ENCODE measurements at regions not wholly inside any gene's neighbourhood (a gene's known extent, or its start where the extent isn't known, plus 50 kb on each side); places are given as distances from the start of the nearest gene placed in this dataset.
A peak's percentile ranks its signal among the peaks of the same experiment; 100 is the strongest.

- Histone ChIP-seq H3K4me3 (ENCODE audit: control insufficient read depth in 2 of 3, extremely low read depth in 1 of 3, insufficient read depth in 2 of 3, low read depth in 1 of 3, low read length in 3 of 3) (peak overlapping the region; percentile 32 to 70 (median 62)), H3K36me3 (ENCODE audit: control insufficient read depth in 2 of 2, extremely low read depth in 1 of 2, insufficient read depth in 2 of 2, low read length in 2 of 2) (no peaks in the 10 kb centered on the region), H3K79me2 (ENCODE audit: control insufficient read depth, insufficient read depth, low read length) (no peaks in the 10 kb centered on the region), H3K27ac (ENCODE audit: control insufficient read depth, insufficient read depth, low read length) (no peak overlapping the region), H3K4me2 (ENCODE audit: control insufficient read depth, extremely low read depth, insufficient read depth, low read depth, low read length) (peak overlapping the region; percentile 82), H3K9ac (ENCODE audit: control insufficient read depth, extremely low read depth, insufficient read depth, low read length) (no peak overlapping the region), H3K4me1 (ENCODE audit: control insufficient read depth, extremely low read depth, insufficient read depth, low read length) (peaks cover 3% of the 10 kb centered on the region), H4K20me1 (ENCODE audit: control insufficient read depth, extremely low read depth, insufficient read depth, low read length) (no peaks in the 10 kb centered on the region), H3K27me3 (ENCODE audit: control insufficient read depth, extremely low read depth, insufficient read depth, low read length) (peaks cover 47% of the 10 kb centered on the region), H3K9me1 (ENCODE audit: control insufficient read depth, extremely low read depth, insufficient read depth, low read length) (no peaks in the 10 kb centered on the region), H2AFZ (ENCODE audit: control insufficient read depth, low read length) (peak overlapping the region; percentile 83), H3K9me3 (ENCODE audit: control insufficient read depth, low read depth, low read length) (no peaks in the 10 kb centered on the region)
- FAIRE-seq (no peak), DNase-seq (ENCODE audit: low read depth, low spot score) (no peak)
- dilution Hi-C loops (cut with MboI; ENCODE audit: extremely low pct_ligation_motif_present, low sequenced_read_pairs) = no loop called here
- peak; percentile 92 for TF ChIP-seq EZH2 (IDR thresholded peaks at IDR 0.05; ENCODE audit: low read length)
- TF ChIP-seq, protein P1, sequence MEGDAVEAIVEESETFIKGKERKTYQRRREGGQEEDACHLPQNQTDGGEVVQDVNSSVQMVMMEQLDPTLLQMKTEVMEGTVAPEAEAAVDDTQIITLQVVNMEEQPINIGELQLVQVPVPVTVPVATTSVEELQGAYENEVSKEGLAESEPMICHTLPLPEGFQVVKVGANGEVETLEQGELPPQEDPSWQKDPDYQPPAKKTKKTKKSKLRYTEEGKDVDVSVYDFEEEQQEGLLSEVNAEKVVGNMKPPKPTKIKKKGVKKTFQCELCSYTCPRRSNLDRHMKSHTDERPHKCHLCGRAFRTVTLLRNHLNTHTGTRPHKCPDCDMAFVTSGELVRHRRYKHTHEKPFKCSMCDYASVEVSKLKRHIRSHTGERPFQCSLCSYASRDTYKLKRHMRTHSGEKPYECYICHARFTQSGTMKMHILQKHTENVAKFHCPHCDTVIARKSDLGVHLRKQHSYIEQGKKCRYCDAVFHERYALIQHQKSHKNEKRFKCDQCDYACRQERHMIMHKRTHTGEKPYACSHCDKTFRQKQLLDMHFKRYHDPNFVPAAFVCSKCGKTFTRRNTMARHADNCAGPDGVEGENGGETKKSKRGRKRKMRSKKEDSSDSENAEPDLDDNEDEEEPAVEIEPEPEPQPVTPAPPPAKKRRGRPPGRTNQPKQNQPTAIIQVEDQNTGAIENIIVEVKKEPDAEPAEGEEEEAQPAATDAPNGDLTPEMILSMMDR (optimal IDR thresholded peaks at IDR 0.05 in 1 of 3, IDR thresholded peaks at IDR 0.05 in 1 of 3, conservative IDR thresholded peaks at IDR 0.05 in 1 of 3; ENCODE audit: extremely low read depth in 1 of 3, insufficient read depth in 2 of 3, low read length in 3 of 3) = no peak
These were observed 71.0 kb downstream of the SOX4 start for GRCh38 chr6:21664314-21665109.

GRCh38 chr6:21665110-21665391 is 71.5 kb downstream of the SOX4 start:
- peak overlapping the region in 2 of 3 experiments; percentile 62 to 70 for H3K4me3 ChIP-seq (ENCODE audit: control insufficient read depth in 2 of 3, extremely low read depth in 1 of 3, insufficient read depth in 2 of 3, low read depth in 1 of 3, low read length in 3 of 3)
- FAIRE-seq = no peak
- peak overlapping the region; percentile 83 for H2AFZ ChIP-seq (ENCODE audit: control insufficient read depth, low read length)
- H3K9me1 ChIP-seq (ENCODE audit: control insufficient read depth, extremely low read depth, insufficient read depth, low read length) = no peaks in the 10 kb centered on the region
- no peak for TF ChIP-seq EZH2 (IDR thresholded peaks at IDR 0.05; ENCODE audit: low read length)
- TF ChIP-seq, protein P1 (optimal IDR thresholded peaks at IDR 0.05 in 1 of 3, IDR thresholded peaks at IDR 0.05 in 1 of 3, conservative IDR thresholded peaks at IDR 0.05 in 1 of 3; ENCODE audit: extremely low read depth in 1 of 3, insufficient read depth in 2 of 3, low read length in 3 of 3) = no peak
- H3K79me2 ChIP-seq (ENCODE audit: control insufficient read depth, insufficient read depth, low read length) = no peaks in the 10 kb centered on the region
- no peak overlapping the region for H3K9ac ChIP-seq (ENCODE audit: control insufficient read depth, extremely low read depth, insufficient read depth, low read length)
- peaks cover 47% of the 10 kb centered on the region for H3K27me3 ChIP-seq (ENCODE audit: control insufficient read depth, extremely low read depth, insufficient read depth, low read length)
- no peaks in the 10 kb centered on the region for H3K36me3 ChIP-seq (ENCODE audit: control insufficient read depth in 2 of 2, extremely low read depth in 1 of 2, insufficient read depth in 2 of 2, low read length in 2 of 2)
- DNase-seq (ENCODE audit: low read depth, low spot score) = no peak
- H3K9me3 ChIP-seq (ENCODE audit: control insufficient read depth, low read depth, low read length) = no peaks in the 10 kb centered on the region
- dilution Hi-C loops (cut with MboI; ENCODE audit: extremely low pct_ligation_motif_present, low sequenced_read_pairs) = no loop called here
- H3K4me2 ChIP-seq (ENCODE audit: control insufficient read depth, extremely low read depth, insufficient read depth, low read depth, low read length) = peak overlapping the region; percentile 82
- H4K20me1 ChIP-seq (ENCODE audit: control insufficient read depth, extremely low read depth, insufficient read depth, low read length) = no peaks in the 10 kb centered on the region
- H3K27ac ChIP-seq (ENCODE audit: control insufficient read depth, insufficient read depth, low read length) = no peak overlapping the region
- peaks cover 3% of the 10 kb centered on the region for H3K4me1 ChIP-seq (ENCODE audit: control insufficient read depth, extremely low read depth, insufficient read depth, low read length)

All from keratinocyte (primary cell).